ENCODE measurements at regions not wholly inside any gene's neighbourhood (a gene's known extent, or its start where the extent isn't known, plus 50 kb on each side); places are given as distances from the start of the nearest gene placed in this dataset.

- no peak for TF ChIP-seq CTCF (conservative IDR thresholded peaks at IDR 0.05; ENCODE audit: low read depth, low read length)
- no peak for TF ChIP-seq EZH2 (IDR thresholded peaks at IDR 0.05; ENCODE audit: borderline replicate concordance, low read depth, low read length, poor library complexity, severe bottlenecking)
Observed at GRCh38 chr20:22779878-22780277, 195.5 kb upstream of the FOXA2 start.
